ENCODE measurements at regions not wholly inside any gene's neighbourhood (a gene's known extent, or its start where the extent isn't known, plus 50 kb on each side); places are given as distances from the start of the nearest gene placed in this dataset.

DNA sequence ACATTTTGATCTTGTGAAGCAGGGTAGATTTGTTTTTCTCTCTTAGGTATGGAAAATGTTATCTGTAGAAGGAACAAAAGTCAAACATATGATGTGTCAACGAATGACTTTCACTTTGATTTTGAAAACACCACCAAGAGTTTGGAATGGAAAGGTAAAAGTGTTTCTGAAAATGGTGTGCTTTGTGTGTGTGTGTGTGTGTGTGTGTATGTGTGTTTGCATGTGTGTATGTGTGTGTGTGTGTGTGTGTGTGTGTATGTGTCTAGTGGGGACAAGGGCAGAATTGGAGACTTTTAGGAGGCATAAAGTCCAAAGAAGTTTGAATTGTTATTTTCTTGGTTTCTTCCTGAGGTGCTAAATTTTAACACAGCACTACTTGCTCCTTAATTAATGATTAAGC, 115.4 kb upstream of the PRKCQ start:
- Histone ChIP-seq H3K27ac (no peak overlapping the region), H3K4me1 (no peaks in the 10 kb centered on the region), H3K9me3 (no peaks in the 10 kb centered on the region), H3K36me3 (no peaks in the 10 kb centered on the region), H3K4me3 (no peak overlapping the region), H3K27me3 (peaks cover 0 to 12% (median 0%) of the 10 kb centered on the region in 9 donors)
- intact Hi-C loops (cut with DNase I) = no loop called here
- 80 to 86% (median 82%) methylated on average over 1 of the region's 1 CpG for WGBS, 4 donors
- no peak for ATAC-seq
- TF ChIP-seq POLR2A (IDR thresholded peaks at IDR 0.05) = no peak
- TF ChIP-seq, protein P1, sequence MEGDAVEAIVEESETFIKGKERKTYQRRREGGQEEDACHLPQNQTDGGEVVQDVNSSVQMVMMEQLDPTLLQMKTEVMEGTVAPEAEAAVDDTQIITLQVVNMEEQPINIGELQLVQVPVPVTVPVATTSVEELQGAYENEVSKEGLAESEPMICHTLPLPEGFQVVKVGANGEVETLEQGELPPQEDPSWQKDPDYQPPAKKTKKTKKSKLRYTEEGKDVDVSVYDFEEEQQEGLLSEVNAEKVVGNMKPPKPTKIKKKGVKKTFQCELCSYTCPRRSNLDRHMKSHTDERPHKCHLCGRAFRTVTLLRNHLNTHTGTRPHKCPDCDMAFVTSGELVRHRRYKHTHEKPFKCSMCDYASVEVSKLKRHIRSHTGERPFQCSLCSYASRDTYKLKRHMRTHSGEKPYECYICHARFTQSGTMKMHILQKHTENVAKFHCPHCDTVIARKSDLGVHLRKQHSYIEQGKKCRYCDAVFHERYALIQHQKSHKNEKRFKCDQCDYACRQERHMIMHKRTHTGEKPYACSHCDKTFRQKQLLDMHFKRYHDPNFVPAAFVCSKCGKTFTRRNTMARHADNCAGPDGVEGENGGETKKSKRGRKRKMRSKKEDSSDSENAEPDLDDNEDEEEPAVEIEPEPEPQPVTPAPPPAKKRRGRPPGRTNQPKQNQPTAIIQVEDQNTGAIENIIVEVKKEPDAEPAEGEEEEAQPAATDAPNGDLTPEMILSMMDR (IDR thresholded peaks at IDR 0.05) = no peak
- no peak for DNase-seq

DNA sequence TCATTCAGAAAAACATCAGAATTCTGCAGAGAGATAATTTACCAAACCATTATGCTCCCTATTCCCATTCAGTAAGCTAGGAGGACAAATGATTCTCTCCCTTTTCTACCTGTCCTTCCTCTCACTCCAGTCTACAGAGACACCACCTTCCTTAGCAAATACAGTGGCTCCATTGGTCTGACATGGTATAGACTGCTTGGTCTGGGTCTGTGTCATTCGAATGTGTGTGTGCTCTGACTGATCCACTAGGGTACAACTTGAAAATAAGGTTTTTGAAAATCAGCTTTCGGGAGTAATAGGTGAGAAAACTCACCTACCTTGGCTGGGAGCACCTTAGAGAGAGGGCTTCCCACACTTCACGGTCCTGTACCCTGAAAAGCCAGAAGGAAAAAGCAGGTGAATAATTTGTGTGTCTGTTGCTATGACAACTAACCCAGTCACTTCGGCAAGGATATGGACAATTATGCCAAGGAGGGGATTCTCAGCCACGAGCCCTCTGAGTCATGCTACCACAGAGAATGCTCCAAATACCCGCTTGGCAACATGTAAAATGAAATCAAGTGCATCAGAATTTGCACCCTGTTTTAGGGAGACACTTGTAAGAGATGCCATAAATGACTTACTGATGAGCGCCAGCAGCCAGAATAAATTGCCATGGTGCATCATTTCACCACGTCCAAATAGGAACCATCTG, 114.5 kb upstream of the PRKCQ start:
- ATAC-seq (no peak), DNase-seq (no peak)
- 77 to 80% (median 79%) methylated on average over 8 of the region's 8 CpGs for WGBS, 4 donors
- H3K27me3 ChIP-seq = peaks cover 0 to 12% (median 0%) of the 10 kb centered on the region in 9 donors
- H3K4me1 ChIP-seq = no peaks in the 10 kb centered on the region
- H3K4me3 ChIP-seq = no peak overlapping the region
- no peaks in the 10 kb centered on the region for H3K9me3 ChIP-seq
- no peaks in the 10 kb centered on the region for H3K36me3 ChIP-seq
- no peak overlapping the region for H3K27ac ChIP-seq
- TF ChIP-seq, protein P1 (IDR thresholded peaks at IDR 0.05) = no peak
- TF ChIP-seq POLR2A (IDR thresholded peaks at IDR 0.05) = no peak
- intact Hi-C loops (cut with DNase I) = no loop called here

GRCh38 chr10:6692856-6693255, 112.8 kb upstream of the PRKCQ start:
- H3K27ac ChIP-seq = no peak overlapping the region
- no peak for DNase-seq
- no peaks in the 10 kb centered on the region for H3K4me1 ChIP-seq
- TF ChIP-seq, protein P1 (IDR thresholded peaks at IDR 0.05) = no peak
- no peak for TF ChIP-seq POLR2A (IDR thresholded peaks at IDR 0.05)
- intact Hi-C loops (cut with DNase I) = no loop called here
- 74 to 93% (median 91%) methylated on average over 7 of the region's 7 CpGs for WGBS, 4 donors
- H3K4me3 ChIP-seq = no peak overlapping the region
- no peak for ATAC-seq
- no peaks in the 10 kb centered on the region for H3K36me3 ChIP-seq
- no peaks in the 10 kb centered on the region for H3K9me3 ChIP-seq
- H3K27me3 ChIP-seq = peaks cover 0 to 12% (median 0%) of the 10 kb centered on the region in 9 donors

DNA sequence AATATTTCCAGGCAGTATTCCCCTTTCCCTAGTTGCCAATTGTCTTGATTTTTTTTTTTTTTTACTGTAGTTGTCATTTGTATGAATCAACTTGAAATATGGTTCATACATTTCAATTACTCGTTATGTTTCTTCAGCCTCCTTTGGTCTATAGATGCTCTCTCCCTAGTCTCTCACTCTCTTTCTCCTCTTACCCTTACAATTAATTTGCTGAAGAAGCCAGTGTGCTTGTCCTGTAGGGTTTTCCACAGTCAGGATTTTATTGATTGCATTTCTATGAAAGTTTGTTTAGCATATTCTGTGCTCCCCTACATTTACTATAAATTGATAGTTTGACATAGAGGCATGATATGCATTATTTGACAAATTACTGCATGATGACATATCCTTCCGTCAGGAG, 112.0 kb upstream of the PRKCQ start:
- peaks cover 0 to 12% (median 0%) of the 10 kb centered on the region in 9 donors for H3K27me3 ChIP-seq
- WGBS, 4 donors = 72 to 88% (median 78%) methylated on average over 2 of the region's 2 CpGs
- no peak for ATAC-seq
- TF ChIP-seq, protein P1 (IDR thresholded peaks at IDR 0.05) = no peak
- TF ChIP-seq POLR2A (IDR thresholded peaks at IDR 0.05) = no peak
- no peaks in the 10 kb centered on the region for H3K4me1 ChIP-seq
- intact Hi-C loops (cut with DNase I) = no loop called here
- no peak overlapping the region for H3K4me3 ChIP-seq
- no peaks in the 10 kb centered on the region for H3K9me3 ChIP-seq
- no peak for DNase-seq
- no peak overlapping the region for H3K27ac ChIP-seq
- no peaks in the 10 kb centered on the region for H3K36me3 ChIP-seq
